ENCODE measurements at regions not wholly inside any gene's neighbourhood (a gene's known extent, or its start where the extent isn't known, plus 50 kb on each side); places are given as distances from the start of the nearest gene placed in this dataset.

DNA sequence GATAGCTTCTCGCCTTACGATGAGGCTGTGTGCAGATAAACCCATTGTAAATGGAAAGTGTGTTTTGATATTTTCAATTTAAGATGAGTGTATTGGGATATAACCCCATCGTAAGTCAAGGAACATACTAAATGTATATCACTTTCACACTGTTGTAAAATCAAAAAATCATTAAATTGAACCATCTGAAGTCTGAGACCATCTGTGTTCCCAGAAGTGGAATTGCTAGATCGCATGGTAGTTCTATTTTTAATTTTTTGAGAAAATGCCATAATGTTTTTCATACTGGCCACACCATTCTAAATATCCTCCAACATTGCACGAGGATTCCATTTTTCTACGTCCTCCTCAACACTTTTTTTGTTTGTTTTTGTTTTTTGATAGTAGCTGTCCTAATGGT, 209.1 kb upstream of the MTPN start:
- TF ChIP-seq, protein P1, sequence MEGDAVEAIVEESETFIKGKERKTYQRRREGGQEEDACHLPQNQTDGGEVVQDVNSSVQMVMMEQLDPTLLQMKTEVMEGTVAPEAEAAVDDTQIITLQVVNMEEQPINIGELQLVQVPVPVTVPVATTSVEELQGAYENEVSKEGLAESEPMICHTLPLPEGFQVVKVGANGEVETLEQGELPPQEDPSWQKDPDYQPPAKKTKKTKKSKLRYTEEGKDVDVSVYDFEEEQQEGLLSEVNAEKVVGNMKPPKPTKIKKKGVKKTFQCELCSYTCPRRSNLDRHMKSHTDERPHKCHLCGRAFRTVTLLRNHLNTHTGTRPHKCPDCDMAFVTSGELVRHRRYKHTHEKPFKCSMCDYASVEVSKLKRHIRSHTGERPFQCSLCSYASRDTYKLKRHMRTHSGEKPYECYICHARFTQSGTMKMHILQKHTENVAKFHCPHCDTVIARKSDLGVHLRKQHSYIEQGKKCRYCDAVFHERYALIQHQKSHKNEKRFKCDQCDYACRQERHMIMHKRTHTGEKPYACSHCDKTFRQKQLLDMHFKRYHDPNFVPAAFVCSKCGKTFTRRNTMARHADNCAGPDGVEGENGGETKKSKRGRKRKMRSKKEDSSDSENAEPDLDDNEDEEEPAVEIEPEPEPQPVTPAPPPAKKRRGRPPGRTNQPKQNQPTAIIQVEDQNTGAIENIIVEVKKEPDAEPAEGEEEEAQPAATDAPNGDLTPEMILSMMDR (IDR thresholded peaks at IDR 0.05) = no peak
- no peak for TF ChIP-seq POLR2A (IDR thresholded peaks at IDR 0.05)

Data from prostate gland (tissue), 2 donors.